T-helper 9 cell (primary cell): ENCODE measurements at regions not wholly inside any gene's neighbourhood (a gene's known extent, or its start where the extent isn't known, plus 50 kb on each side); places are given as distances from the start of the nearest gene placed in this dataset.
A peak's percentile ranks its signal among the peaks of the same experiment; 100 is the strongest.

Experiments
- DNase-seq: peaks from one replicate; pipeline ENCODE4 v3.0.0-alpha.2; 2020

DNA sequence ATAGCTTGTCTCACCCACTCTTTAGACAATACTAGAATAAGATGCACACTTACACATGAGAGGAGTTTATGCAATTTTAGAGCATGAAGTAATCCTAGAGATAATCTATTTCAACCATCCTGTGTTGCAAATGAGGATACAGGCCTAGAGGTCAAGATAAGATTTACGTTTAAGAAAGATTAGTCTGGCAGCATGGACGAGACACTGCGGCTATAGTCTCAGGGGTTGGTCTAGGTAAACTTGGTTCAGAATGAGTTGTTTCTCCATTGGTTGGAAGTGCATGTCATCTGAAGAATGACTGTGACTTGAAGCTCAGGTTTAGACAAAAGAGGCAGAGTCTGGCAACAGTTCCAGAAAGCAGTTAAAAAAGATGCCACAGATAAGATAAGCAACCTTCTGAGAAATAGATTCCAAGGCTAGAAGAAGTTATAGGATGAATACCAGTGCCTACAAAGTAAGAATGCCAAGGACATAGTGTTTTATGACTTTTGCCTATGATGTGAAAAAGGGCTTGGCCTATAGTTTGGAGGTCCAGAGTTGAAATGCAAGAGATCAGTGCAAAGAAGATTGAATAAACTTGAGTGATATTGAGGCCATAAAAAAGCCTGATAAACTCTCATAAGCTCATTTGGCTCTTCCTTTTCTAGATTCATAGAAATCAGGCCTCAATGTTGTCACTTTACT is 631.0 kb downstream of the SQOR start:
- DNase-seq = no peak

DNA sequence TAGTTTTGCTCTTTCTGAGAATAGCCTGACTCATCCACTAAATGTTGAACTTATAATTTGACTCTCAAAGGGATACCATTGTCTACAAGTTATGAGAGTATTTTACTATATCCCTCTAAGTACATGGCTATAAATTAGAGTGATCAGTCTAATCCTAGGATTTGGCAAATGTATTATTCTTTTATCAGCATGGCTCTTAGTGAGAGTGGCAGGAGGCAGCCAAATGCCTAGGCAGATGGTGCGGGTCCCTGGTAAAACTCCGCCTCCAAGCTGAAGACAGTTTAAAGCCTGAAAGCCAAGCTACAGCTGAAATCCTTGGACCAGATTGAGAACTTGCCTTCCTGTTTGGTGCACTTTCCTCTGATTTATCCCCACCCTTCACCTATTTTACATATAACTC is 631.8 kb downstream of the SQOR start:
- DNase-seq = no peak

DNA sequence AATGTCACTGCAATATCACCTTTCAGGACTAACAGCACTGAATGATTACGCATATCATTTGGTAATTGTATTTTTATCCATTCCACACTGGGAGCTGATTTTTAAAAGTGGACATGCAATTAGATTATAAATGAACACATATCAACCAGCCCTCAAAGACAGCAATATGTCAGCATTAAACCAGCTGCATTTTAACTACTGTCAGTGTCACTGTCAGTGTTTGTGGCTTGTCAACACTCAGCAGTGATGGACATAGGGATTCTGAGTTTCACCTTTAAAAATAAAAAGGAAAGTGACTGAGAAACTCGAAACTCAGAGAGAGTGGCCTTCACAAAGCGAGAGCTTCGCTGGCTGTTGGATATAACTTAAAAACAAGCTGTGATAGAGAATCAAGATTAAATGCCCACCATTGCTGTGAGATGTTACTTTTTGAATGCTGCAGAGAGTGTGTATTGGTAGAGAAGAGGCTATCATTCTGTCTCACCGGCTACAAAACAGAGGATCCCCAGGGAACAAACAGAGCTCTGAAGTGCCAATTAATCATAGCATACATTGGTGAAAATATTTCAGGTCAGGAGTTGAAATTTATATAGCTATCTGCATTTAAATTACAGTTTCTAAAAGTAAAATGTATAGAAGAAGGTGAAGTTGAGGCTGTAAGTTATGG is 635.8 kb downstream of the SQOR start:
- DNase-seq = no peak

DNA sequence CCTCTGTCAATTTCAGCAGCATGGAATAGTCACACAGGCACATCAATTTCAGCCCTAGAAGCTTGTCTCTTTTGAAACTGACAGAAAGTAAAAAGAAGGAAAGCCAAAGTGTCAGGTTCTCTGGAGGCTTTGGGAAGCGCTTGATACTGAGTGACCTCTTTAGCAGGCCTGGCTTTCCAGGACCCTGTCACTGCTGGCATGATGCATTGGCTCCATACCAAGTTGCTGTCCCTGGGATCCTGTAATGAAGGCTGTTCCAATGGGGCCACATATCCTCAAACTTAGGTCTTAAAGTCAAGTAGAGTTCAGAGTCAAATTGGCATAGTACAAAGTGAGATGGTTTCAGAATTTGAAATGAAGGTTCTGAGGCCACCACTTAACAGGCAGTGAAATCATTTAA is 640.9 kb downstream of the SQOR start:
- no peak for DNase-seq

DNA sequence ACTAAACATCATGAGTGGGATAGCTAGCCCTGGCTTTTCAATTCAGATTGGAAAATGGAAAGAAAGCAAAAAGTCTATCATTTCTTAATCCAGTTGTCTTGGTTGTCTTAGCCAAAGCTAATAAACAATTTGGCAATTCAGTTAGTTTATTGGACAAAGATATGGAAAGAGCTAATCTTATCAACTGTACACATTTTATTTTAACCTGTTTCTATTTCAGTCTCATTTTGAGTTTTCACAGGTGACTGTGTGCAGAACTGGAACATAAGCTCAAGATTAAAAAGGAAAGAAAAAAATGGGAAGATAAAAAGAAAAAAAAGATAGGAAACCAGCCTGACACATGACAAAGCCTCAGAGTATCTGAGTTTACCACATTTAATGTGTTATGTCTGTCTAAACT is 642.6 kb downstream of the SQOR start:
- DNase-seq = no peak

DNA sequence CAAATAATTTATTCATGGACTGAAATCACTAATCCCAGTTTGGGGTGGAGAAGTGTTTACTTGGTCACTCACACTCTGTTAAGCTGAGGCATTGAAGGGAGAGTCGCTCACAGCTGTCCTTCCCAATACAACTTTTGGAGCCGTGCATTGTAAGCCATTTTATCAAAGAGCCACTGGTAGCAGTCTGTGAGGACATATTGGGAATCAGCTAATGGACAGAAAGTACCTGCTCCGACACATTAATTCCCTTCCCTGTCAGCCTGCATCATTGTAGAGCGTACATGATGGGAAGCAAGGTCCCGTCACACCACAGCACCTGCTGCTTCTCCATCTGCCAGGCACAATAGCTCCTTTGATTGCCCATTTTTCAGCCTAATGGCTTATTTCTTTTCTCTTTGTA is 643.2 kb downstream of the SQOR start:
- DNase-seq = no peak

DNA sequence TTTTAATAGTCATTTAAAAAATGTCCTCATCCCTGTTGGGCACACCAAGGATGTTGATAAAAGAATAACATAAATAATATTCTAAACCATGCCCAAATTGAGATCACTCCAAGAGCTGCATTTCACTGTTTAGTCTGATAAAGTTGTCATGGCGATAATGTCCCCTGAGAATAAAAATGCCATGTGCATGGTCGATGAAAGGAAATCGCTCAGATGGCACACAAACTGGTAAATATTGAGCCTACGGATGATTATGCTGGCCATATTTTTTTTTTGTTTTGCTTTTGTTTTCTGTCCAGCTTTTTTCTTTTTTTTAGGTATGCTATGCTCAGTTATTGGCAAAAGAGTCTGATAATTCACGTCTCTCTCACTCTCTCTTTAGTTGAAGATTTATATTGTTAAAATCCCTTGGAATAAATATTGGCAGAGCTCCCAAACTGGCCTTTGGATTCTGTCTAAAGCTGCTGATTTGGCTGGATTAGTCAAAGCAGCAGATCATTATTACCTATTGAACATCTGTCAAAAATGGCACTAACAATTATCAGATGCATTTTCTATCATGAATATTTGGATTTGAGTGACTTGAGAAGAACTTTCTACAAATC is 643.8 kb downstream of the SQOR start:
- DNase-seq = no peak

DNA sequence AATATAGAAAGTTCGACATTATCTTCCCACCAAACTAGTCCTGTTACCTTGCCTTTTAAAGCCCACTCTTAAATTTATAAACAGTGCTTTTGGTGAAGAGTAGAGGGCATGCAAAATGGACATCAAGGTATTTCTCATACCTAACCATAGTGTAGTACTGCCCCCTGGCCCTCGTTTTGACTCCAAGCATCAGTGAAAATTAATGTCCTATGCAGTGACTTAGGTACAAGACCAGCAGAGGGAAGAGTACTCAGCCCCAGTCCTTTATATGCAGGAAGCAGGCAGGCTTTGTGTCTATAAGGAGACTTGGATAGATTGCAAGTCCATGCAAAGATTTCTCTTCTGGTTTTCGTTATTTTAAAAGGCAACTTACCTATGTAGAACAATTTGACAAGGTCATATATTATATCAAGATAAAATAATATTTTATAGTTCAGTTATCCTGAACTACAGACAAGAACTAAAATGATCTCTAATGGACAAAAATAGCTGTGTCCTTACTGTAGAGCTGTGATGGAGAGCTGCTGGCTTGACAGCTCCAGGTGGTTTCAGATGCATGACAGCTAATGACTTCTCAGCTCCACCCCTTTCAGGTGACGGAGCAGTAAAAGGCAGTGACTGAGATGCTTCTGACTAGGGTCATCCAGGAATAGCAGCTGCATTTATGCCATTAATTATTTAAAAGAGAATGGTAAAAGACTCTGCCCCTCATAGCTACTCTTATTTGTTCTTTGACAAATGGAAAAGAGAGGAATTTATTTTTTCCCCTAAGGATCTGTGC is 646.1 kb downstream of the SQOR start:
- no peak for DNase-seq

DNA sequence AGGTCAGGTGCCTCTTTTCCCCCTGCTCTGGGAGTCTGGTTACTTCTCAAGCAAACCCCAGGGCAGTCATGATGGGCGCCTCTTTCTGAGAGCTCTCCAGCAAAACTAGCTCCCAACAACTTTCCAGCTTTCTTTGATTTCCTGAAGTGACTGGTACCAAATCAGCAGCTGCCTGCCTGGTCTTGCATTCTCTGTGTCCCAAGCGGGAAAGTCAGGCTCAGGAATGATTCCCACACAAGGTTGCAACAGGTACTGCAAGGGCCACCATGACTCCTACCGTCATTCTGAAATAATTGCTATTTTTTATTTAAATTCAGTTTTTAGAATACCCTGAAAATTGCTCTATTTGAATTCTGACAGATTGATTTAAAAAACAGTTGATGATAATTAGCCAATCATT is 658.7 kb downstream of the SQOR start:
- no peak for DNase-seq

DNA sequence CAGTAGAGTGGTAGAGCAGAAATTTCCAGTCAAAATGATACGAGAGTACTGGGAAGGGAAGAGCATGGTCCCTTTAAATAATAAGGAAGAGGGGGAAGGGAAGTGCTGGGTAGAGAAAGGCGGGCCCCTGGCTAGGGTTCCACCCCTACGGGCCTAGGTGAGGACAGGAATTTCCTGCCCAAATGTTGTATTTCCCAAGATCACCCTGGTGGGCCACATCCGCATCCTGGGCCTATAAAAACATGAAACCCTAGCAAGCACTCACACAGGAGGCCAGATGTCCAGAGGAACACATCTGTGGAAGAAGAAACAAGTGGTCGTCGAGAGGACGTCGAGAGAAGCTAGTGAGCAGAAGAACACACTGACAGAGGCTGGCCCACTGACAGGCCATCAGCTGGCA is 661.2 kb downstream of the SQOR start:
- no peak for DNase-seq

DNA sequence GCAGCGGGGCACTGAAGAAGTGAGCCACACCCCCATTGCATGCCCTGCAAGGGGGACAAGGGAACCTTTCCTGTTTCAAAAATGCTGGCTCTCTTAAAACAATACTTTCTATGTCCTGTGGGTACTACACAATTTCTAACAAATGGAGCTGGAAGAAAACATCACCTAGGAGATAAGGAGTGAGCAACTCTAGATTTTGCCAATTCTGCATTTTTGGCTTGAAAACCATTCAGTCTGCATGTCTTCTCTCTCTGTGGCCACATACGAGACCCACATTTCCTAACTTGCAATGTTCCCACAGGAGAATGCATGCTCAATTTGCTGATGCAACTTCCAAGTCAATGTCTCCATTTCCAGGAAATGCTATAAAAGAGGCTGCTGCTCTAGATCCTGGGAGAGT is 662.0 kb downstream of the SQOR start:
- no peak for DNase-seq

DNA sequence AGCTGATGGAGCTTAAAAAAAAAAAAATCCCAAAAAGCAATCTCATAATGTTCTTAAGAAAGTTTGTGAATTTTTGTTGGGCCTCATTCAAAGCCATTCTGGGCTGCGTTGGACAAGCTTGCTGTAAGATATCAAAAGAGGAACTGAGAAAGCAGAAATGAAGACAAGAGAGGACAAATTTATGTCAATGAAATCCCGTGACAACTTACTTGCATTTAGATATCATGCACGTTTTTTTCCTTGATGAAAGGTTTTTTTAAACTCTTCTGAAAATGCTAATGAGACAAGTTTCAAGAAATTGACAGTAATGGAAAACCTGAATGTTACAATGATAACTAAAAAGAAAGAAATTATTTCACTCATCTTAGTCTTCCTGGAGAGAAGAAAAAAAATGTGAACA is 662.9 kb downstream of the SQOR start:
- DNase-seq = no peak

DNA sequence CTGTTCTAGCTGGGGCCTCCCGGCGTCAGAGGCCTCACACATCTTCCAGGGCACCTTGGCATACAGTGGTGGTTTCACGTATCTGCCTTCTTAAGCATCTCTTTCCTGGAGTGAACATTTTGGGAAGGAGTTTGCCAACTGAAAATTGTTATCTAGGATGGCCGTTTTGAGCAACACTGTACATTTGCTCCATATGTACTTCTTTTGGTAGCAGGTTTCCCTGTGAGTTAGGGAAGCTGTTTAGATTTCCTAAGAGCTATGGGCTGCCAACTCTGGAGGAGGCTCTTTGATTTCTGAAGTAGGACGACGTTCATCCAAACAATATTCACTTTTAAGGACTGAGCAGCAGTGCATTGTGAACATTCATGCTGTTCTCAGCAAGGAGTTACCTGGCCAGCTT is 665.9 kb downstream of the SQOR start:
- no peak for DNase-seq

DNA sequence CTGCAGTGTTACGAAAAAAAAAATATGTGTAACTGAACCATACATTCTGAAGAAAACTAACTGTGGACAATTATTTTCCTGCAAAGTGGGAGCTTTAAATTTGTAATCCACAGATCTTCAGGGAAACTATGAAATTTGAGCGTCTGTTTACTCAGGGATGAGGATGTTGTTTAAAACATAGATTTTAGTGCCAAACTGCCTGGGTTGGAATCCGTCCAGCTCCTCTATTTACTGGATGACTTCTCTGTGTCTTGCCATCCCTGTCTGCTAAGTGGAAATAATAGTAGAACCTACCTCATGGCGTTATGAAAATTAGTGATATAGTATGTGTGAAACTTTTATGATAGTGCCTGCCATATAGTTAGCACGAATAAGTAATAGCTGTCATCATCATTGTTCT is 666.5 kb downstream of the SQOR start:
- no peak for DNase-seq

DNA sequence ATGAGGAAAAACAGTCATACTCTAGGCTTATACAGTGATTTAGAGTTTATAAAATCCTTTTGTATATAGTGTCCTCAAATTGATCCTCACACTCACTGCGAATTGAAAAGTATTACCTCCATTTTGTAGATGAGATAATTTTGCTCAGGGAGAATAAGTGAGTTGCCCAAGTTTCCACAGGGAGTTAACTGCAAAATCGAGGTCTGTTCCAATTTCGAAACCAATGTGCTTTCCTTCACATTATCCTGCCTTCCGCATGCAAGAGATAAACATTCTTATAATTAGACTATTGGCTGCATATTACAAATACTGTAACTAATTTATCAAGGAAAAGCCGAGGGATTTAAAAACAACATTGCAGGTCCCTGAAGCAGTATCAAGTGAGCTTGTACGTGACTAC is 667.0 kb downstream of the SQOR start:
- no peak for DNase-seq

DNA sequence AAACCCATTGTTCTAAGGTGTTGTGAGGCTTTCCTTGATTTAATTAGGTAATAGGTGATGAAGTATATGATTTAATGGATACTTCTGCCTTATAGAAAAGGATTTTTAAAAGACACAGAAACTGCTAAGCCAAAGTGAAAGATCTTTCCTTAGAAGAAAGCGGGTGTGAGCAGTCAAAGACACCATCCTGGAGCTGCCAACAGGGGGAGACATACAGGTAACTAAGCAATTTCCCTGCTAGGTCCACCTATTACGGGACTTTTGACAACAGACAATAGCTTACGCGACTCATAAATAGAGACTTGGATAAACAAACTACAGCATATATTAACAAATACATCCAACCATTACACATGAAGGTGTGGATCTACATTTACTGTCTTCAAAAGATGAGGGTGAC is 669.5 kb downstream of the SQOR start:
- no peak for DNase-seq

DNA sequence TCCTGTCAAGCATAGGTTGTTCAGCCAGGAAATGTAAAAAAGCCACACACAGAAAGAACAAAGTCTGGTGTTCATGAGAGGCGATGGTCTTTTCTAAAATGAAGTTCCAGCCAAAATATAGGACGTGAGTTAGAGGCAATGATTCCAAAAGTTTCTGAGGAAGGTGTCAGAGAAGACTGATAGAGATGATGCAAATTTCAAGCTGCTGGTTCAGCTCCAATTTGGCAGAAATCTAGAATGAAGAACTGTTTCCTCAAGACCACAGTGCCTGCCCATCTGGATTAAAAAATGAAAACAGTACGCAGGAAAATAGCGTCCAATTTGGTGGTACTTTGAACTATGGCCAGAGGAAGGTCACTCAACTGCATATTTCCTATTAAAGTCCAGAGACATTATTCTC is 672.9 kb downstream of the SQOR start:
- DNase-seq = no peak

DNA sequence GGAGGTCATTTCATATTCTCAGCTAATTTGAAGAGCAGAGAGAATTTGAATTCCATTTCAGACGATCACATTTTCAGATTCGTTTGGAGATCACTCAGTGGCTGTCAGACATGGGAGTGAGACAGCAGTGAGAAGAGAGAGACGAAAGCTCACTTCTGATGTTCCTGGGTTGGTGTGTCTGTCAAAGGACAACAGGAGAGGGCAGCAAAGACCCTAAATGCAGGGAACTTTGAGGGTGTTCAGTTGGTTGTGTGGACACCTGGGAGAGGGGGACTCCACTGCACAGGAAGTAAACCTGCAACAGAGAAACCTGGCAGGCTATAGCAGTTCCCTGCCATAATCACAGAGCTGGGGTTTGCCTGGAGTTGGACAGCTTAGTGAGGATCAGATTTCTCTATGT is 675.1 kb downstream of the SQOR start:
- no peak for DNase-seq

DNA sequence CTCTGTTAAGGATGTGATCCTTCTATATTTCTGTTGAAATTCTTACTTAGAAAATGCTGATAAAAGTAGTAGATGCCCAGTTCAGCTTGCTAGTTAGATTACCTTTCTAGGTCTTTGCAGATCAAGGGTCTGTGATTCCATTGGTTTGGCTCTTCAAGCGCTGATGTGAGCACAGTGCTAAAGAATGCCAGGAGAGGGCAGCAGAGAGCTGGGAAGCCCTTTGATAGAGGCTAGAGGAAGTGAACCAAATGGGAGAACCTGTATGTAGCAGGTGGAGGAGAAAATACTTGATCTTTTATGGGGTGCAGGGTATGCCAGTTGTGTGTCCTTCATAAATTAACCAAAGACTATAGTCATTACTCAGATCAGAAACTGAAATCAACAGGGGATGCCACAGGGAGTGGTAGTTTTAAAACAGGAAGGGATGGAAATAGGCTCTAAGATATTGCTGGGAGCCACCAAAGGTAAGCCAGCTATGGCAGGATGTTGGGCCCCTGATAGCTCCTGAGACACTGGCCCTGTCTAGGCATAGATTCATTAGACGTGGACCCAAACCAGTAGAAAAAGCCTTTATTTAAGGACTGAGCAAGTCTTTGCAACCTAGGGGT is 677.4 kb downstream of the SQOR start:
- peak; percentile 37 for DNase-seq

DNA sequence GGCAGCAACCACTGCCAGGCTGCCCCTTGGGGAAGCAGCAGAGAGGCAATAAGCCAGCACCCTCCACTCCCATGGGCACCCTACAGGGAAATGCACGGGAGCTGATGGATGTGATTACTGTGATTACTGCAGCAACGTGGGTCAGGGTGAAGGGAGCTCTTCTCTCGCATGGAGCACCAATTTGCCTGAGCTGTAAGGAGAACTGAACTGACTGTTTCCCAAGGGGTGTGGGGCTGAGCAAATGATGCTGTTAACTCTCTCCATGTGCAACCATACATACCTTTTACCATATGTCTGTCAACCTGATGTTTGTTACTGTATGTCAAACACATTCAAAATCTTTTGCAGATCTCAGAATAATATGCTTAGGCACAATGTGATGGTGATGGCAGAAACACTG is 680.6 kb downstream of the SQOR start:
- DNase-seq = no peak

DNA sequence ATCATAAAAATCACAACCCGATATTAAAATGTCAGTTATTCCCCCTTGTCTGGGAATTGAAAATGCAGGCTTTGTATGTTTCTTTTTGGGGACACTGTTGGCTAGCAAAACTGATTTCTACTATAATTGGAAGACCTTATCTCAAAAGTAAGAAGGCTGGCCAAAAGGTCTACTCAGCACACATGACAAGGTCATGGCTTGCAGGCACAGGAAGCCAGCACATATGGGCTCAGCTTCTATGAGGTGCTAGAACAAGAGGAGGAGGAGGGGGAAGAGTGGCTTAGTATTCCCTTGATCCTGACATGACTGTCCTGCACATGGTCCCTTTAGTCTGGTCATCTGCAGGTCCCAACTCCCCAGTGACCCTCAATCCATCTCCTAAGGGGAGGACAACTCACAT is 681.2 kb downstream of the SQOR start:
- DNase-seq = no peak

DNA sequence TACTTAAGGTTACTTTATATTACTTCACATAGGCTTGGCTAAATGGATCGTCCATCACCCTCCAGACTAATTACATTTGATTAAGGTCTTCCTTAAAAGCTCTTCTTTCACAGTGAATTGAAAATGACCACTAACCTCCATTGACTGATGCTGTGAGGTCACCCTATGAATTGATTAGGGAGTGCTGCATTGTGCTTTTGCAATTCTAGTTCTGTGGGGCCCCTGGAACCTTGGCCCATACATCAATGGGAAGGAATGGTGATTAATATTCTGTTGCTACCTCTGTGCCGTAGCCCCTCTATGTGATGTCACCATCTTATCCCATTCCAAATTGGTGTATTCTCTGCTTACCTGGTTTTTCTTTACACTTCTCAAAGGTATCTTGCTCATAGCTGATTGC is 682.2 kb downstream of the SQOR start:
- DNase-seq = no peak

DNA sequence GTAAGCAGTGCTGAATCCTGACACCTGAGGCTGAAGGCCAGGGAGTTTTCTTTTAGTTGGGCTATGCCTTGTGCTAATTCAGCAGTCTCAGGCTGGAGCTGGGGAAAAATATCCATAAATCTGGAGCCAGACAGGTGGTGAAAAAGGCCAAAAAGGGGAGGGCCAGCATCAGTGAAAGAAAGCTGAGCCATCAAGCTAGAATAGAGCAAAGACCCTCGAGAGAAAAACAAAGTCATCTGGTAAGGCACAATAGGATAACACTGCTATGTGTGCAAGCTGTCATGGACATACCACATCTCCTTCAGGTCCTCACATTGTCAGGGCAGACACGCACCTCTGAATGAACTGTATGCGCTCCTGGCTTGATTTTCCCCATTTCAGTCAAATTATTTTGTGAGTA is 687.9 kb downstream of the SQOR start:
- no peak for DNase-seq
